Lung (tissue), 11 donors: ENCODE measurements at regions not wholly inside any gene's neighbourhood (a gene's known extent, or its start where the extent isn't known, plus 50 kb on each side); places are given as distances from the start of the nearest gene placed in this dataset.
"Not testable (repeated sequence)": the region's sequence is repeated elsewhere in the genome, so short reads cannot be mapped to it uniquely, and the experiment has no call there.

ENCODE experiments used
- ATAC-seq: fragments of 200-7000 bp; cut with Tn5 transposase; one replicate; pipeline ENCODE4 v1.9.1; 2020; ENCODE audit warnings: moderate number of reproducible peaks; ENCODE audit not compliant: insufficient read depth, low FRiP score
- DNase-seq, 3 donors: peaks; one replicate each; pipeline ENCODE4 v3.0.0-alpha.2; 2013 to 2017
- H3K27ac ChIP-seq, 2 donors: one replicate each; pipeline ENCODE4 v1.5.1; 2013; ENCODE audit warnings: mild to moderate bottlenecking in 2 of 2, moderate library complexity in 2 of 2, control low read depth in 1 of 2, inconsistent platforms in 1 of 2, low read depth in 1 of 2, low read length in 1 of 2
- H3K27me3 ChIP-seq, 3 donors: one replicate each; pipeline ENCODE4 v1.5.1; 2013; ENCODE audit warnings: low read length in 2 of 3; ENCODE audit not compliant: control insufficient read depth in 3 of 3, insufficient read depth in 3 of 3
- H3K36me3 ChIP-seq, 4 donors: one replicate each; pipeline ENCODE4 v1.5.1; 2013; ENCODE audit warnings: low read length in 4 of 4, mild to moderate bottlenecking in 1 of 4, moderate library complexity in 1 of 4; ENCODE audit not compliant: control insufficient read depth in 4 of 4, insufficient read depth in 4 of 4
- H3K4me1 ChIP-seq, 5 donors: one replicate each; pipeline ENCODE4 v1.5.1; 2013; ENCODE audit warnings: low read length in 5 of 5, mild to moderate bottlenecking in 2 of 5, moderate library complexity in 1 of 5; ENCODE audit not compliant: control insufficient read depth in 5 of 5, insufficient read depth in 5 of 5
- H3K4me3 ChIP-seq: one replicate; pipeline ENCODE4 v1.5.1; 2013; ENCODE audit warnings: mild to moderate bottlenecking, control low read depth, moderate library complexity
- H3K9ac ChIP-seq, 2 donors: one replicate each; pipeline ENCODE4 v1.5.1; 2013; ENCODE audit warnings: low read length in 2 of 2, control low read depth in 1 of 2; ENCODE audit not compliant: insufficient read depth in 1 of 2
- H3K9me3 ChIP-seq, 4 donors: one replicate each; pipeline ENCODE4 v1.5.1; 2013; ENCODE audit warnings: low read length in 3 of 4, mild to moderate bottlenecking in 1 of 4, moderate library complexity in 1 of 4; ENCODE audit not compliant: control insufficient read depth in 4 of 4, insufficient read depth in 3 of 4
- WGBS, 2 donors: extraction: QIAGEN DNeasy Blood & Tissue Kit; methylation state at CpG; one replicate each; pipeline ENCODE4 v1.1.7; 2013; 5-methylcytosine and 5-hydroxymethylcytosine counted together
- TF ChIP-seq, protein P1 (sequence below): IDR thresholded peaks from 2 replicates; pipeline ENCODE4 v1.5.1; 2012; ENCODE audit warnings: mild to moderate bottlenecking; ENCODE audit errors: control extremely low read depth, extremely low read depth
- donor health status: control.
- donor health status: control.
- donor health status: Bipolar disorder and iron deficiency.
- donor health status: healthy.
- donor health status: DM: yes; HTN: yes; CAD: no.

DNA sequence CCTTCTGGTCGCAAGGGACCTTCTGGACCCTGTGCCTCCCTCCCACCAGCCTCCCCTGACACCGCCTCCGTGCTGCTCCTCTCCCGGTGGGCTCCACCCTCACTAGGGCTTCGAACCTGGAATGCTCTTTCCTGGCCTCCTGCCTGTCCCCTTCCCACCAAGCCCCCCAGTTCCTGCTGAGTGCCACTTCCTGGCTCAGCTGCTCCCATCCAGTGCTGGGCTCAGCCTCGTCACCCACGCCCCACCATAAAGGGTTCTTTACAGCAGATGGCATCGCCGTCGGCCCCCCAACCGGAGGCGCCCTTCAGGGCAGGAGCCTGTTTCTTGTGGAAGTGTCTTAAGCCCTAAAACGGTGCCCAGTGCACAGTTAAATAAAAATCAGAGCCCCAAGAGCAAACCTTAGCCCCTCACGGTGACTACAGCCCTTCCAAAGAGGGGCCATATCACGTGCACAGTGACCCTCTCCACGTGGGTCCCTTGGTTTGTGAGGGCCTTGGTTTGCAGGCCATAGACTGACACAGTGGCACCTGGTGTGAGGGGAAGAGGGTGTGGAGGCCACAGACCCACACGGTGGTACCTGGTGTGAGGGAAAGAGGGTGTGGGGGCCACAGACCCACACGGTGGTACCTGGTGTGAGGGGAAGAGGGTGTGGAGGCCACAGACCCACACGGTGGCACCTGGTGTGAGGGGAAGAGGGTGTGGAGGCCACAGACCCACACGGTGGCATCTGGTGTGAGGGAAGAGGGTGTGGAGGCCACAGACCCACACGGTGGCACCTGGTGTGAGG, 111.4 kb downstream of the METRNL start:
- DNase-seq (peak in 1 of 3 donors; percentile 11), ATAC-seq (no peak)
- H3K36me3 ChIP-seq: no peaks in the 10 kb centered on the region
- WGBS, 2 donors: 84 to 87% methylated on average over 21 of the region's 21 CpGs
- H3K9ac ChIP-seq: peak overlapping the region in 1 of 2 donors; percentile 5
- H3K4me1 ChIP-seq: peaks cover 0 to 38% (median 15%) of the 10 kb centered on the region in 5 donors
- H3K9me3 ChIP-seq: peaks cover 0 to 4% (median under 1%) of the 10 kb centered on the region in 4 donors
- H3K27me3 ChIP-seq: no peaks in the 10 kb centered on the region
- H3K27ac ChIP-seq: peak overlapping the region in 1 of 2 donors; percentile 15
- no peak overlapping the region for H3K4me3 ChIP-seq
- TF ChIP-seq, protein P1, sequence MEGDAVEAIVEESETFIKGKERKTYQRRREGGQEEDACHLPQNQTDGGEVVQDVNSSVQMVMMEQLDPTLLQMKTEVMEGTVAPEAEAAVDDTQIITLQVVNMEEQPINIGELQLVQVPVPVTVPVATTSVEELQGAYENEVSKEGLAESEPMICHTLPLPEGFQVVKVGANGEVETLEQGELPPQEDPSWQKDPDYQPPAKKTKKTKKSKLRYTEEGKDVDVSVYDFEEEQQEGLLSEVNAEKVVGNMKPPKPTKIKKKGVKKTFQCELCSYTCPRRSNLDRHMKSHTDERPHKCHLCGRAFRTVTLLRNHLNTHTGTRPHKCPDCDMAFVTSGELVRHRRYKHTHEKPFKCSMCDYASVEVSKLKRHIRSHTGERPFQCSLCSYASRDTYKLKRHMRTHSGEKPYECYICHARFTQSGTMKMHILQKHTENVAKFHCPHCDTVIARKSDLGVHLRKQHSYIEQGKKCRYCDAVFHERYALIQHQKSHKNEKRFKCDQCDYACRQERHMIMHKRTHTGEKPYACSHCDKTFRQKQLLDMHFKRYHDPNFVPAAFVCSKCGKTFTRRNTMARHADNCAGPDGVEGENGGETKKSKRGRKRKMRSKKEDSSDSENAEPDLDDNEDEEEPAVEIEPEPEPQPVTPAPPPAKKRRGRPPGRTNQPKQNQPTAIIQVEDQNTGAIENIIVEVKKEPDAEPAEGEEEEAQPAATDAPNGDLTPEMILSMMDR: no peak

DNA sequence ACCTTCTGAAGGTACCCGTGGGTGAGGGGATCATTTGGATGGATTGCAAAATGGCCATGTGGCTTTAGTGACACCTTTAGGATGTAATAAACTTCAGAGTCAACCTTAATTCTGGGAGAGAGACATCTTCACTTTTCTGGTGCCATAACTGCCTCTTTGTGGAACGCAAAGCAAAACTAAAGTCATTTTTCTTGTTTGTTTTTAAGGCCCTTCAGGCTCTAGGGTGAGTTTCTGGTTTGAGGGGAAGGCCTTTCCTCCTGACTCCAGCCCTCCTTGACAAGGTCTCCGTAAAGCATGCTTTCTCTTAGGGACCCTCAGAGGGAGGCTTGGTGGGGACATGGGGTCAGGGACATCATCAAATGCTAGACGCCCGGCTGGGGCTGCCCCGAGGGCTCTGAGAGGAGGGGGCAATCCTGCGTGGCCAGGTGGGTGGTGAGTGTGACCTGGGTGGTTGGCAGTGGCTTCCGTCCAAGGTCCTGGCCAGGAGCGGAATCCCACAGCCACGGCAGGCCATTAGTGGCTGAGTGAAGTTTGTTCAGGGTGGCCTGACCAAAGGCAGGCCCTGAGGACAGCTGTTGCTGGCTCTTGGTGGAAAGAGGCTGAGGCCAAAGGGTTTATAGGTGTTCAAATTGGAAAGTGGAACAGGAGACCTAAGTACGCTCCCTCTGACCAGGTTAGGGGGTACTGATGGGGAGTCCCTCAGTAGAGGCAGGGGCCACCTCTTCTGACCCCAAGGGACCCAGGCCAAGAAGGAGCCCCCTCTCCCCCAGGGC, 112.2 kb downstream of the METRNL start:
- DNase-seq (peak in 1 of 3 donors; percentile 25), ATAC-seq (no peak)
- peaks cover 0 to 34% (median 15%) of the 10 kb centered on the region in 5 donors for H3K4me1 ChIP-seq
- peaks cover 0 to 4% (median under 1%) of the 10 kb centered on the region in 4 donors for H3K9me3 ChIP-seq
- 84 to 94% methylated on average over 11 of the region's 11 CpGs for WGBS, 2 donors
- peak overlapping the region in 1 of 2 donors; percentile 30 for H3K27ac ChIP-seq
- no peak overlapping the region for H3K9ac ChIP-seq
- TF ChIP-seq, protein P1: no peak
- no peak overlapping the region for H3K4me3 ChIP-seq
- H3K36me3 ChIP-seq: no peaks in the 10 kb centered on the region
- H3K27me3 ChIP-seq: no peaks in the 10 kb centered on the region

DNA sequence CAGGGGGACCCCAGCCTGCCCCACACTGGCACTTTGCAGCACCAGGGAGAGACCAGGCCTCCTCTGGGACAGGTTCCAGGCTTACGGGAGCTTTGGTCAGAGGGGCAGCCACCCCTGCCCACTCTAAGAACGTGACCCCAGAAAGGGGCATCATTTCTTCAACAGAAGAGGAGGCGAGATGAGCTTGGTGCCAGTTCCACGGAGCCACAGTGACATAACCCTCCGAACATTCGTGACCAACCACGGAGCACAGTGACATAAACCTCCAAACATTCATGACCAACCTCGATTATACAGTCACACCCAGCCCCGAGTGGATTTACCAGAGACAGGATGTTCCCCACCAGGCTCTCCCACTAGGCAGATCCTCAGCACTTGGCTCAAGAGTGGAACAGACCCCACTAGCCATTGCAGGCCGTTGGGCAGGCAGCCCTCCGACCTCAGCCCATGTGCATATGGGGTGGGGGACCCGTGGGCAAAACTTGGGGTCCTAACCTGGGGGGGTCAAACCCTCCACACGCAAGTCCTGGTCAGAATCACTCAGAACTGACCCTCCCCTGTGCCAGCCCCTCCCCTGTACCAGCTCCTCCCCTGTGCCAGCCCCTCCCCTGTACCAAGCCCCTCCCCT, 112.9 kb downstream of the METRNL start:
- Histone ChIP-seq H3K4me3 (no peak overlapping the region), H3K9ac (no peak overlapping the region), H3K27ac (peak overlapping the region in 1 of 2 donors; percentile 13), H3K4me1 (peaks cover 0 to 30% (median 14%) of the 10 kb centered on the region in 5 donors), H3K9me3 (peaks cover 0 to 4% (median under 1%) of the 10 kb centered on the region in 4 donors), H3K27me3 (no peaks in the 10 kb centered on the region), H3K36me3 (no peaks in the 10 kb centered on the region)
- ATAC-seq (no peak), DNase-seq (no peak)
- 79 to 82% methylated on average over 13 of the region's 13 CpGs for WGBS, 2 donors
- TF ChIP-seq, protein P1: no peak

DNA sequence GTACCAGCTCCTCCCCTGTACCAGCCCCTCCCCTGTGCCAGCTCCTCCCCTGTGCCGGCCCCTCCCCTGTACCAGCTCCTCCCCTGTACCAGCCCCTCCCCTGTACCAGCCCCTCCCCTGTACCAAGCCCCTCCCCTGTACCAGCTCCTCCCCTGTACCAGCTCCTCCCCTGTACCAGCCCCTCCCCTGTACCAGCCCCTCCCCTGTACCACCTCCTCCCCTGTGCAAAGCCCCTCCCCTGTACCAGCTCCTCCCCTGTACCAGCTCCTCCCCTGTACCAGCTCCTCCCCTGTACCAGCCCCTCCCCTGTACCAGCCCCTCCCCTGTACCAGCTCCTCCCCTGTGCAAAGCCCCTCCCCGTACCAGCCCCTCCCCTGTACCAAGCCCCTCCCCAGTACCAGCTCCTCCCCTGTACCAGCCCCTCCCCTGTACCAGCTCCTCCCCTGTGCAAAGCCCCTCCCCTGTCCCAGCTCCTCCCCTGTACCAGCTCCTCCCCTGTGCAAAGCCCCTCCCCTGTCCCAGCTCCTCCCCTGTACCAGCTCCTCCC, 113.5 kb downstream of the METRNL start:
- not testable (repeated sequence) for ATAC-seq, H3K9ac ChIP-seq, H3K36me3 ChIP-seq, DNase-seq, H3K27me3 ChIP-seq, H3K9me3 ChIP-seq, H3K4me3 ChIP-seq, H3K27ac ChIP-seq
- peaks cover 0 to 30% (median 14%) of the 10 kb centered on the region in 5 donors for H3K4me1 ChIP-seq
- WGBS, 2 donors: 64 to 100% methylated on average over 1 to 2 of the region's 2 CpGs
